ENCODE measurements at regions not wholly inside any gene's neighbourhood (a gene's known extent, or its start where the extent isn't known, plus 50 kb on each side); places are given as distances from the start of the nearest gene placed in this dataset.

DNA sequence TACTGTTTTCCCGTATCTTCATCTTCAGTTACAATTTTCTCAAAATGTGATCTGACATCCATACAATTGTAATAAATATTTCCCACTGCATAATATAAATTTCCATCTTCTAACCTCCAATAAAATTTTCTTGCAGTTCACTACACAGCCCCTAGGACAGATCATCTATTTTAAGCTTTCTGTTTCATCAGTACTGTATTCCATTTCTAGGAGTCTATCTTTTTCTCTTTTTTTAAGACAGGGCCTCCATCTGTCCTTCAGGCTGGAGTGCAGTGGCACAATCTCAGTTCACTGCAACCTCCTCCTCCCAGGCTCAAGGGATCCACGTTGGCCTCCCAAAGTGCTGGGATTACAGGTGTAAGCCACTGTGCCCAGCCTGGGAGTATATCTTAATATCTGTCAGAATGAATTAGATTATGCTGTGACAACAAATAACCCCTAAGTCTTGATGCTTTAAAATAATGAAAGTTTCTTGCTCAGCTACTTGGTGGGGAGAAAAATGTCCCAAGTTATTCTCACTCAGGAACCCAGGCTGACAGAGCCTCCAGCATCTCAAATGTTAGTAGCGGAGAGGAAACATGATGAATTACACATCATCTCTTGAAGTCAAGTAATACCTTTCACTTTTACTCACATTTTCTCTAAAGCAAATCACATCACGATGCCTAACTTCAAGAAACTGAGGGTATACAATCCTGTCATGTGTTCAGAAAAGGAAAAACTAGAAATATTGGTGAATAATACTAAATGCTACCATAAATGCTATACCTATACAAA is 92.2 kb downstream of the BUD13 start:
- TF ChIP-seq, protein P1, sequence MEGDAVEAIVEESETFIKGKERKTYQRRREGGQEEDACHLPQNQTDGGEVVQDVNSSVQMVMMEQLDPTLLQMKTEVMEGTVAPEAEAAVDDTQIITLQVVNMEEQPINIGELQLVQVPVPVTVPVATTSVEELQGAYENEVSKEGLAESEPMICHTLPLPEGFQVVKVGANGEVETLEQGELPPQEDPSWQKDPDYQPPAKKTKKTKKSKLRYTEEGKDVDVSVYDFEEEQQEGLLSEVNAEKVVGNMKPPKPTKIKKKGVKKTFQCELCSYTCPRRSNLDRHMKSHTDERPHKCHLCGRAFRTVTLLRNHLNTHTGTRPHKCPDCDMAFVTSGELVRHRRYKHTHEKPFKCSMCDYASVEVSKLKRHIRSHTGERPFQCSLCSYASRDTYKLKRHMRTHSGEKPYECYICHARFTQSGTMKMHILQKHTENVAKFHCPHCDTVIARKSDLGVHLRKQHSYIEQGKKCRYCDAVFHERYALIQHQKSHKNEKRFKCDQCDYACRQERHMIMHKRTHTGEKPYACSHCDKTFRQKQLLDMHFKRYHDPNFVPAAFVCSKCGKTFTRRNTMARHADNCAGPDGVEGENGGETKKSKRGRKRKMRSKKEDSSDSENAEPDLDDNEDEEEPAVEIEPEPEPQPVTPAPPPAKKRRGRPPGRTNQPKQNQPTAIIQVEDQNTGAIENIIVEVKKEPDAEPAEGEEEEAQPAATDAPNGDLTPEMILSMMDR (conservative IDR thresholded peaks at IDR 0.05 in 1 of 2, IDR thresholded peaks at IDR 0.05 in 1 of 2; ENCODE audit: extremely low read depth in 1 of 2, insufficient read depth in 1 of 2, low read depth in 1 of 2, low read length in 2 of 2), result no peak
- TF ChIP-seq EZH2 (IDR thresholded peaks at IDR 0.05; ENCODE audit: borderline replicate concordance, low read length), result no peak

Measured in mammary epithelial cell (primary cell).